ENCODE measurements at regions not wholly inside any gene's neighbourhood (a gene's known extent, or its start where the extent isn't known, plus 50 kb on each side); places are given as distances from the start of the nearest gene placed in this dataset.

DNA sequence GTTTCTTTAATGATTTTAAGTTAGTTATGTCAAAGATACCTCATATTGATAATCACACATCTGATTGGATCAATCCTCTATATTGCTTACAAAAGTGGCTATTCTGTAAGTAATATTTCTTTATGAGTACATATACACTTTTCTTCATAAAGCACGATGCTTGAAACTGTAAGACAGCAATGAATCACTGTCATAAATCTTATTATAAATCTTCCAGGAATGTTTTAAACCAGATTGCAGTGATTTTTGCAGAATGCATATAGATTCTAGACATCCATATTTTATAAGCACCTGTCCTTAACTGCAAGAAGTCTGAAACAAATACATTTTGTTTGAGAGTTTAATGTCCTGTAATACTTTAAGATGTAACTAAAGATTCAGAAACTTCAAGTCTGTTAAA is 367.0 kb upstream of the FANCL start:
- no peaks in the 10 kb centered on the region for H3K36me3 ChIP-seq
- no peaks in the 10 kb centered on the region for H3K27me3 ChIP-seq
- H3K27ac ChIP-seq: no peak overlapping the region
- H3K4me3 ChIP-seq: no peak overlapping the region
- H3K9me3 ChIP-seq: no peaks in the 10 kb centered on the region
- H3K4me1 ChIP-seq: no peaks in the 10 kb centered on the region
- no peak for DNase-seq
- no peak for TF ChIP-seq POLR2A (IDR thresholded peaks at IDR 0.05)
- TF ChIP-seq, protein P1, sequence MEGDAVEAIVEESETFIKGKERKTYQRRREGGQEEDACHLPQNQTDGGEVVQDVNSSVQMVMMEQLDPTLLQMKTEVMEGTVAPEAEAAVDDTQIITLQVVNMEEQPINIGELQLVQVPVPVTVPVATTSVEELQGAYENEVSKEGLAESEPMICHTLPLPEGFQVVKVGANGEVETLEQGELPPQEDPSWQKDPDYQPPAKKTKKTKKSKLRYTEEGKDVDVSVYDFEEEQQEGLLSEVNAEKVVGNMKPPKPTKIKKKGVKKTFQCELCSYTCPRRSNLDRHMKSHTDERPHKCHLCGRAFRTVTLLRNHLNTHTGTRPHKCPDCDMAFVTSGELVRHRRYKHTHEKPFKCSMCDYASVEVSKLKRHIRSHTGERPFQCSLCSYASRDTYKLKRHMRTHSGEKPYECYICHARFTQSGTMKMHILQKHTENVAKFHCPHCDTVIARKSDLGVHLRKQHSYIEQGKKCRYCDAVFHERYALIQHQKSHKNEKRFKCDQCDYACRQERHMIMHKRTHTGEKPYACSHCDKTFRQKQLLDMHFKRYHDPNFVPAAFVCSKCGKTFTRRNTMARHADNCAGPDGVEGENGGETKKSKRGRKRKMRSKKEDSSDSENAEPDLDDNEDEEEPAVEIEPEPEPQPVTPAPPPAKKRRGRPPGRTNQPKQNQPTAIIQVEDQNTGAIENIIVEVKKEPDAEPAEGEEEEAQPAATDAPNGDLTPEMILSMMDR (IDR thresholded peaks at IDR 0.05): no peak

DNA sequence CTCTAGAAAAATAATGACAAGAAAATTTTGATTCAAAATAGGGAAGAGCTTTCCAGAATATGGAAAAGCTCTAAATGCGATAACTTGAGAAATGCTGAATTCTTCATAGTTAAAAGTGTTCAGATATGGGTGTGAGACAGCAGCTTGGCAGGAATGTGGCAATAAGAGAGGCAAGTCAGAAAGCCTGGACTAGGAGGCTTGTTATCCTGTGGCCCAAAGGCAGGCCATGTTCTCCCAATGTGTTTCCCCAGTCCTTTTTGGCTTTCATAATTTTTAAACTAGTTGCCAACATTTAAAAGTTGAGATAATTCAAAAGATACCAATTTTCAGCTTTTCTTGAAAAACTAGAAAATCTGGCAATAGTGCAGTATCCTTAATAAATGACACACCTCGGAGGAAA is 366.3 kb upstream of the FANCL start:
- Histone ChIP-seq H3K36me3 (no peaks in the 10 kb centered on the region), H3K4me1 (no peaks in the 10 kb centered on the region), H3K27ac (no peak overlapping the region), H3K4me3 (no peak overlapping the region), H3K27me3 (no peaks in the 10 kb centered on the region), H3K9me3 (no peaks in the 10 kb centered on the region)
- DNase-seq: no peak
- no peak for TF ChIP-seq POLR2A (IDR thresholded peaks at IDR 0.05)
- TF ChIP-seq, protein P1 (IDR thresholded peaks at IDR 0.05): no peak

DNA sequence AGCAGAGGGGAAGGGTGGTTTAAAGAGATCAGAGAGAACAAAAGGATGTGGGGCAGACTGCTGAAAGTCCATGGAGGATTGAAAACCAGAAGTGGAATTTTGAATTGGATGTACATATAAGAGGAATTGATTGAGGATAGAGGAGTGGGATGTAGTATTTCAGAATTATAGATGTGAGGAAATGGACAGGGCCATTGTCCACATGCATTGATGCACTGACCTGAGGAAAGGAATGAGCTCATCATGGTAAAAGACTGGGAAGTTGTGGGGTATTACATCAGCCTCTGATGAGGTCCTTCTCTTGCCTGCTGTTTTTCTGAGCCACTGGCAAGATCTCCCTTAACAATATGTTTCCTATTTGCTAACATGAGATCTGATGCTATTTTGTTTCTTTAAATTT is 365.7 kb upstream of the FANCL start:
- H3K9me3 ChIP-seq: no peaks in the 10 kb centered on the region
- TF ChIP-seq POLR2A (IDR thresholded peaks at IDR 0.05): no peak
- TF ChIP-seq, protein P1 (IDR thresholded peaks at IDR 0.05): no peak

GRCh38 chr2:58604096-58604495 is 363.0 kb upstream of the FANCL start:
- no peaks in the 10 kb centered on the region for H3K36me3 ChIP-seq
- no peak for TF ChIP-seq POLR2A (IDR thresholded peaks at IDR 0.05)
- TF ChIP-seq, protein P1 (IDR thresholded peaks at IDR 0.05): no peak
- H3K4me1 ChIP-seq: no peaks in the 10 kb centered on the region
- H3K4me3 ChIP-seq: no peak overlapping the region
- no peak for DNase-seq
- no peak overlapping the region for H3K27ac ChIP-seq
- H3K27me3 ChIP-seq: no peaks in the 10 kb centered on the region
- H3K9me3 ChIP-seq: no peaks in the 10 kb centered on the region

More for the DNA sequence above, 365.7 kb upstream of the FANCL start:
- H3K27me3 ChIP-seq: no peaks in the 10 kb centered on the region
- no peak overlapping the region for H3K4me3 ChIP-seq
- H3K4me1 ChIP-seq: no peaks in the 10 kb centered on the region
- no peaks in the 10 kb centered on the region for H3K36me3 ChIP-seq
- DNase-seq: no peak
- no peak overlapping the region for H3K27ac ChIP-seq

- no peak for DNase-seq
- no peak overlapping the region for H3K4me3 ChIP-seq
- no peaks in the 10 kb centered on the region for H3K9me3 ChIP-seq
- TF ChIP-seq, protein P1 (IDR thresholded peaks at IDR 0.05): no peak
- no peak for TF ChIP-seq POLR2A (IDR thresholded peaks at IDR 0.05)
- H3K27ac ChIP-seq: no peak overlapping the region
- no peaks in the 10 kb centered on the region for H3K36me3 ChIP-seq
- no peaks in the 10 kb centered on the region for H3K27me3 ChIP-seq
- no peaks in the 10 kb centered on the region for H3K4me1 ChIP-seq
Observed at GRCh38 chr2:58601017-58601416, 359.9 kb upstream of the FANCL start.

- Histone ChIP-seq H3K36me3 (no peaks in the 10 kb centered on the region), H3K27ac (no peak overlapping the region), H3K4me1 (no peaks in the 10 kb centered on the region), H3K4me3 (no peak overlapping the region), H3K27me3 (no peaks in the 10 kb centered on the region), H3K9me3 (no peaks in the 10 kb centered on the region)
- TF ChIP-seq, protein P1 (IDR thresholded peaks at IDR 0.05): no peak
- no peak for TF ChIP-seq POLR2A (IDR thresholded peaks at IDR 0.05)
- DNase-seq: no peak
Observed at GRCh38 chr2:58598171-58598570, 357.0 kb upstream of the FANCL start.

All from Peyer's patch (tissue), 4 donors.